ENCODE measurements at regions not wholly inside any gene's neighbourhood (a gene's known extent, or its start where the extent isn't known, plus 50 kb on each side); places are given as distances from the start of the nearest gene placed in this dataset.
"Not testable (repeated sequence)": the region's sequence is repeated elsewhere in the genome, so short reads cannot be mapped to it uniquely, and the experiment has no call there.

GRCh38 chr9:71604197-71605063 lies 163.9 kb downstream of the CEMIP2 start:
- Mint-ChIP-seq H3K4me3 (no peak overlapping the region), H3K36me3 (no peaks in the 10 kb centered on the region), H3K27ac (no peak overlapping the region), H3K27me3 (no peaks in the 10 kb centered on the region), H3K4me1 (ENCODE audit: unreplicated experiment) (no peaks in the 10 kb centered on the region), H3K9me3 (no peaks in the 10 kb centered on the region)
- TF ChIP-seq, protein P1, sequence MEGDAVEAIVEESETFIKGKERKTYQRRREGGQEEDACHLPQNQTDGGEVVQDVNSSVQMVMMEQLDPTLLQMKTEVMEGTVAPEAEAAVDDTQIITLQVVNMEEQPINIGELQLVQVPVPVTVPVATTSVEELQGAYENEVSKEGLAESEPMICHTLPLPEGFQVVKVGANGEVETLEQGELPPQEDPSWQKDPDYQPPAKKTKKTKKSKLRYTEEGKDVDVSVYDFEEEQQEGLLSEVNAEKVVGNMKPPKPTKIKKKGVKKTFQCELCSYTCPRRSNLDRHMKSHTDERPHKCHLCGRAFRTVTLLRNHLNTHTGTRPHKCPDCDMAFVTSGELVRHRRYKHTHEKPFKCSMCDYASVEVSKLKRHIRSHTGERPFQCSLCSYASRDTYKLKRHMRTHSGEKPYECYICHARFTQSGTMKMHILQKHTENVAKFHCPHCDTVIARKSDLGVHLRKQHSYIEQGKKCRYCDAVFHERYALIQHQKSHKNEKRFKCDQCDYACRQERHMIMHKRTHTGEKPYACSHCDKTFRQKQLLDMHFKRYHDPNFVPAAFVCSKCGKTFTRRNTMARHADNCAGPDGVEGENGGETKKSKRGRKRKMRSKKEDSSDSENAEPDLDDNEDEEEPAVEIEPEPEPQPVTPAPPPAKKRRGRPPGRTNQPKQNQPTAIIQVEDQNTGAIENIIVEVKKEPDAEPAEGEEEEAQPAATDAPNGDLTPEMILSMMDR (conservative IDR thresholded peaks at IDR 0.05), result peak; percentile 89
- DNase-seq (ENCODE audit: extremely low spot score, unreplicated experiment), result peak; percentile 71

DNA sequence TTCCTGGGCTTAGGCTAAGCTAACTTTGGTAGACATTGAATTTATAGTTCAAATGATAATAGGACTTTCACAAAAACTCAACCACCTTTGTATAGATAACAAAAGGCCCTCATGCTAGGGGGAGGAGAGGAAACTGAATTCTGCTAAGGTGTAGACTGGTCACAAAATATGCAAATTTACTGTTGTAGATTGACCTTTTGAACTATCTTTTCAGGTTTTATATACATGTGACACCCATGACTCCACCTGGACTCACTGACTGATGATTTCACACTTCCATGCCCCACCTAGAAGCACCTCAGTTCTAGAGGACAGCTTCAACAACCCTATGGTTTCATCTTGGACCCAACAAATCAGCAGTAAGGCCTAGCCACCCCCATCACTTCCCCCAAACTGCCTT lies 165.7 kb downstream of the CEMIP2 start:
- DNase-seq (ENCODE audit: extremely low spot score, unreplicated experiment), result no peak
- Mint-ChIP-seq H3K27ac (no peak overlapping the region), H3K4me1 (ENCODE audit: unreplicated experiment) (no peaks in the 10 kb centered on the region), H3K9me3 (no peaks in the 10 kb centered on the region), H3K4me3 (no peak overlapping the region), H3K36me3 (no peaks in the 10 kb centered on the region), H3K27me3 (no peaks in the 10 kb centered on the region)
- TF ChIP-seq, protein P1 (conservative IDR thresholded peaks at IDR 0.05), result no peak

- H3K27ac Mint-ChIP-seq; H3K4me3 Mint-ChIP-seq; DNase-seq (ENCODE audit: extremely low spot score, unreplicated experiment); H3K27me3 Mint-ChIP-seq; H3K4me1 Mint-ChIP-seq (ENCODE audit: unreplicated experiment); H3K36me3 Mint-ChIP-seq; H3K9me3 Mint-ChIP-seq: not testable (repeated sequence)
These were observed 172.6 kb downstream of the CEMIP2 start for GRCh38 chr9:71595762-71596161.

DNA sequence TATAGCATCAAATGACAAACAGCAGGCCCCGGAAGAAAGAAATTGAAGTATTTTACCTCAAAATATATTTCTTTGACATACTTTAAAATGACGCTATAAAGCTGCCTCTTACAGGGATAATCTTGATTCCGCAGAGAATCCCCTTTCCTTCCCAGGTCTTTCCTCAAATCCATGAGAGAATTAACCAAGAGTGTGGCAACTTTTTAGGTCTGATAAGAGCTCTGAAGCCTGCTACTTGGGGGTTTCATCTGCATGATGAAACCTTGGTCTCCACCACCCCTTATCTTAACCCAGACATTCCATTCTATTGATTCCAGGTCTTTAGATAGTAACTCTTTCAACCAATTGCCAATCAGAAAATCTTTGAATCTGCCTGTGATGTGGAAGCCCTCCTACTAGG lies 173.8 kb downstream of the CEMIP2 start:
- H3K4me3 Mint-ChIP-seq, result no peak overlapping the region
- TF ChIP-seq, protein P1 (conservative IDR thresholded peaks at IDR 0.05), result no peak
- H3K36me3 Mint-ChIP-seq, result no peaks in the 10 kb centered on the region
- H3K27me3 Mint-ChIP-seq, result no peaks in the 10 kb centered on the region
- no peaks in the 10 kb centered on the region for H3K4me1 Mint-ChIP-seq (ENCODE audit: unreplicated experiment)
- DNase-seq (ENCODE audit: extremely low spot score, unreplicated experiment), result no peak
- H3K27ac Mint-ChIP-seq, result no peak overlapping the region
- peaks cover 4% of the 10 kb centered on the region for H3K9me3 Mint-ChIP-seq

DNA sequence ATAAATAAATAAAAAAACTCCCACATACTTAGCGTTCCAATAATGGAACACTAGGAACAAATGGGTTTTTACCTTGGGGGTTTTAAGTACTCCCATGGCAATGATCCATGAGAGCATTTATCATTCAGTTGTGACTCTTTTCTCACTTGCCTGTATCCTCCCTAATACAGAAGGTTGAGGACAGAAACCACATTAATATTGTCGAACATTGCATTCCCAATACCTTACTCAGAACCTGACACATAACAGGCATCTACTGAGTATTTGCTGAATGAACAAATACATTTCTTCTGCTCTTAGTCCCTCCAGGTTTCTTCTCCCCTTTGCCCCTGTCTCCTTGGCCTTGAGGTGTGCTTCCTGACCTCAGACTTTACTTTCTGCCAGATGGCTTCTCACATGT lies 175.9 kb downstream of the CEMIP2 start:
- TF ChIP-seq, protein P1 (conservative IDR thresholded peaks at IDR 0.05), result no peak
- Mint-ChIP-seq H3K36me3 (no peaks in the 10 kb centered on the region), H3K4me1 (ENCODE audit: unreplicated experiment) (no peaks in the 10 kb centered on the region), H3K27ac (no peak overlapping the region), H3K27me3 (no peaks in the 10 kb centered on the region), H3K9me3 (peaks cover 4% of the 10 kb centered on the region), H3K4me3 (no peak overlapping the region)
- no peak for DNase-seq (ENCODE audit: extremely low spot score, unreplicated experiment)

GRCh38 chr9:71590362-71590761 lies 178.0 kb downstream of the CEMIP2 start:
- no peak overlapping the region for H3K4me3 Mint-ChIP-seq
- no peaks in the 10 kb centered on the region for H3K36me3 Mint-ChIP-seq
- H3K27me3 Mint-ChIP-seq, result no peaks in the 10 kb centered on the region
- no peaks in the 10 kb centered on the region for H3K9me3 Mint-ChIP-seq
- DNase-seq (ENCODE audit: extremely low spot score, unreplicated experiment), result no peak
- H3K4me1 Mint-ChIP-seq (ENCODE audit: unreplicated experiment), result no peaks in the 10 kb centered on the region
- TF ChIP-seq, protein P1 (conservative IDR thresholded peaks at IDR 0.05), result no peak
- H3K27ac Mint-ChIP-seq, result no peak overlapping the region

Data from type B pancreatic cell (in vitro differentiated cells).